ENCODE measurements at regions not wholly inside any gene's neighbourhood (a gene's known extent, or its start where the extent isn't known, plus 50 kb on each side); places are given as distances from the start of the nearest gene placed in this dataset.

GRCh38 chr1:4397196-4397595 lies 257.2 kb upstream of the AJAP1 start:
- H3K4me3 ChIP-seq (ENCODE audit: low read depth, low read length) = no peak overlapping the region
- no peak overlapping the region for H3K27ac ChIP-seq (ENCODE audit: low read depth)
- no peak for DNase-seq (ENCODE audit: extremely low spot score)
- 79% methylated on average over 4 of the region's 4 CpGs for WGBS
- H3K4me1 ChIP-seq (ENCODE audit: insufficient read depth) = no peaks in the 10 kb centered on the region
- no peaks in the 10 kb centered on the region for H3K36me3 ChIP-seq (ENCODE audit: insufficient read depth)

- DNase-seq (ENCODE audit: extremely low spot score) = no peak
- Histone ChIP-seq H3K4me3 (ENCODE audit: low read depth, low read length) (no peak overlapping the region), H3K4me1 (ENCODE audit: insufficient read depth) (no peaks in the 10 kb centered on the region), H3K36me3 (ENCODE audit: insufficient read depth) (no peaks in the 10 kb centered on the region), H3K27ac (ENCODE audit: low read depth) (no peak overlapping the region)
- 92% methylated on average over 1 of the region's 1 CpG for WGBS
Measured at GRCh38 chr1:4402032-4402431, 252.4 kb upstream of the AJAP1 start.

GRCh38 chr1:4404854-4405590 lies 249.4 kb upstream of the AJAP1 start:
- 29% methylated on average over 12 of the region's 12 CpGs for WGBS
- no peaks in the 10 kb centered on the region for H3K4me1 ChIP-seq (ENCODE audit: insufficient read depth)

GRCh38 chr1:4407851-4408250 lies 246.6 kb upstream of the AJAP1 start:
- 81% methylated on average over 16 of the region's 16 CpGs for WGBS
- H3K27ac ChIP-seq (ENCODE audit: low read depth) = no peak overlapping the region
- no peak for DNase-seq (ENCODE audit: extremely low spot score)

More at GRCh38 chr1:4404854-4405590, 249.4 kb upstream of the AJAP1 start:
- Histone ChIP-seq H3K4me3 (ENCODE audit: low read depth, low read length) (no peak overlapping the region), H3K27ac (ENCODE audit: low read depth) (no peak overlapping the region), H3K36me3 (ENCODE audit: insufficient read depth) (no peaks in the 10 kb centered on the region)
- no peak for DNase-seq (ENCODE audit: extremely low spot score)

GRCh38 chr1:4408380-4408779 lies 246.0 kb upstream of the AJAP1 start:
- Histone ChIP-seq H3K4me3 (ENCODE audit: low read depth, low read length) (no peak overlapping the region), H3K27ac (ENCODE audit: low read depth) (no peak overlapping the region), H3K36me3 (ENCODE audit: insufficient read depth) (no peaks in the 10 kb centered on the region), H3K4me1 (ENCODE audit: insufficient read depth) (no peaks in the 10 kb centered on the region)
- DNase-seq (ENCODE audit: extremely low spot score) = no peak
- 79% methylated on average over 4 of the region's 4 CpGs for WGBS

More at GRCh38 chr1:4407851-4408250, 246.6 kb upstream of the AJAP1 start:
- no peak overlapping the region for H3K4me3 ChIP-seq (ENCODE audit: low read depth, low read length)
- no peaks in the 10 kb centered on the region for H3K4me1 ChIP-seq (ENCODE audit: insufficient read depth)
- no peaks in the 10 kb centered on the region for H3K36me3 ChIP-seq (ENCODE audit: insufficient read depth)

GRCh38 chr1:4411862-4412261 lies 242.5 kb upstream of the AJAP1 start:
- Histone ChIP-seq H3K4me1 (ENCODE audit: insufficient read depth) (no peaks in the 10 kb centered on the region), H3K27ac (ENCODE audit: low read depth) (no peak overlapping the region), H3K4me3 (ENCODE audit: low read depth, low read length) (no peak overlapping the region), H3K36me3 (ENCODE audit: insufficient read depth) (no peaks in the 10 kb centered on the region)
- no peak for DNase-seq (ENCODE audit: extremely low spot score)
- WGBS = 89% methylated on average over 15 of the region's 15 CpGs

- no peak for DNase-seq (ENCODE audit: extremely low spot score)
- WGBS = 90% methylated on average over 5 of the region's 5 CpGs
- Histone ChIP-seq H3K4me1 (ENCODE audit: insufficient read depth) (no peaks in the 10 kb centered on the region), H3K36me3 (ENCODE audit: insufficient read depth) (no peaks in the 10 kb centered on the region), H3K4me3 (ENCODE audit: low read depth, low read length) (no peak overlapping the region), H3K27ac (ENCODE audit: low read depth) (no peak overlapping the region)
Measured at GRCh38 chr1:4415476-4415875, 238.9 kb upstream of the AJAP1 start.

GRCh38 chr1:4416189-4416588 lies 238.2 kb upstream of the AJAP1 start:
- Histone ChIP-seq H3K4me3 (ENCODE audit: low read depth, low read length) (no peak overlapping the region), H3K27ac (ENCODE audit: low read depth) (no peak overlapping the region), H3K36me3 (ENCODE audit: insufficient read depth) (no peaks in the 10 kb centered on the region), H3K4me1 (ENCODE audit: insufficient read depth) (no peaks in the 10 kb centered on the region)
- 53% methylated on average over 5 of the region's 5 CpGs for WGBS
- no peak for DNase-seq (ENCODE audit: extremely low spot score)

- Histone ChIP-seq H3K4me1 (ENCODE audit: insufficient read depth) (no peaks in the 10 kb centered on the region), H3K4me3 (ENCODE audit: low read depth, low read length) (no peak overlapping the region), H3K36me3 (ENCODE audit: insufficient read depth) (no peaks in the 10 kb centered on the region), H3K27ac (ENCODE audit: low read depth) (no peak overlapping the region)
- 89% methylated on average over 7 of the region's 7 CpGs for WGBS
- no peak for DNase-seq (ENCODE audit: extremely low spot score)
Measured at GRCh38 chr1:4418021-4418420, 236.4 kb upstream of the AJAP1 start.

GRCh38 chr1:4421986-4422385 lies 232.4 kb upstream of the AJAP1 start:
- H3K4me1 ChIP-seq (ENCODE audit: insufficient read depth) = no peaks in the 10 kb centered on the region
- H3K36me3 ChIP-seq (ENCODE audit: insufficient read depth) = no peaks in the 10 kb centered on the region
- DNase-seq (ENCODE audit: extremely low spot score) = no peak
- H3K27ac ChIP-seq (ENCODE audit: low read depth) = no peak overlapping the region
- WGBS = 32% methylated on average over 5 of the region's 5 CpGs
- no peak overlapping the region for H3K4me3 ChIP-seq (ENCODE audit: low read depth, low read length)

- Histone ChIP-seq H3K27ac (ENCODE audit: low read depth) (no peak overlapping the region), H3K36me3 (ENCODE audit: insufficient read depth) (no peaks in the 10 kb centered on the region), H3K4me1 (ENCODE audit: insufficient read depth) (no peaks in the 10 kb centered on the region), H3K4me3 (ENCODE audit: low read depth, low read length) (no peak overlapping the region)
- 58% methylated on average over 18 of the region's 18 CpGs for WGBS
- no peak for DNase-seq (ENCODE audit: extremely low spot score)
Measured at GRCh38 chr1:4422504-4423289, 231.7 kb upstream of the AJAP1 start.

- WGBS = 80% methylated on average over 8 of the region's 8 CpGs
- H3K4me1 ChIP-seq (ENCODE audit: insufficient read depth) = no peaks in the 10 kb centered on the region
- H3K27ac ChIP-seq (ENCODE audit: low read depth) = no peak overlapping the region
- H3K36me3 ChIP-seq (ENCODE audit: insufficient read depth) = no peaks in the 10 kb centered on the region
- no peak for DNase-seq (ENCODE audit: extremely low spot score)
- no peak overlapping the region for H3K4me3 ChIP-seq (ENCODE audit: low read depth, low read length)
Measured at GRCh38 chr1:4424254-4424653, 230.2 kb upstream of the AJAP1 start.

- no peak for DNase-seq (ENCODE audit: extremely low spot score)
- no peak overlapping the region for H3K4me3 ChIP-seq (ENCODE audit: low read depth, low read length)
- H3K27ac ChIP-seq (ENCODE audit: low read depth) = no peak overlapping the region
- H3K36me3 ChIP-seq (ENCODE audit: insufficient read depth) = no peaks in the 10 kb centered on the region
- 90% methylated on average over 10 of the region's 10 CpGs for WGBS
- no peaks in the 10 kb centered on the region for H3K4me1 ChIP-seq (ENCODE audit: insufficient read depth)
Measured at GRCh38 chr1:4424766-4425165, 229.6 kb upstream of the AJAP1 start.

GRCh38 chr1:4425892-4426291 lies 228.5 kb upstream of the AJAP1 start:
- no peaks in the 10 kb centered on the region for H3K36me3 ChIP-seq (ENCODE audit: insufficient read depth)

More at GRCh38 chr1:4425892-4426291, 228.5 kb upstream of the AJAP1 start:
- Histone ChIP-seq H3K4me1 (ENCODE audit: insufficient read depth) (no peaks in the 10 kb centered on the region), H3K27ac (ENCODE audit: low read depth) (no peak overlapping the region), H3K4me3 (ENCODE audit: low read depth, low read length) (no peak overlapping the region)
- 78% methylated on average over 11 of the region's 11 CpGs for WGBS
- no peak for DNase-seq (ENCODE audit: extremely low spot score)

Measured in urinary bladder (tissue), 3 donors.